Activated naive CD4-positive, alpha-beta T cell treated with anti-CD3 and anti-CD28 coated beads, Interleukin-2, amount 10 ng/mL, durations not matched to agents 7 days and 5 days (primary cell): ENCODE measurements at regions not wholly inside any gene's neighbourhood (a gene's known extent, or its start where the extent isn't known, plus 50 kb on each side); places are given as distances from the start of the nearest gene placed in this dataset.

Source experiments
- CTCF ChIA-PET: fragments of 350-600 bp; sonication (Branson Sonifier 250); formaldehyde crosslinking; loops from one replicate; lab custom pipeline; 2021; ENCODE audit warnings: antibody characterized with exemption; lab: Charles Lee
- DNase-seq: peaks from one replicate; pipeline ENCODE4 v3.0.0-alpha.2; 2020
- H3K27ac Mint-ChIP-seq: one replicate; pipeline ENCODE4 v1.8.0; 2021; ENCODE audit warnings: mild to moderate bottlenecking, moderate library complexity, mixed read lengths
- H3K27me3 Mint-ChIP-seq: one replicate; pipeline ENCODE4 v1.8.0; 2021; ENCODE audit warnings: mild to moderate bottlenecking, mixed read lengths
- H3K36me3 Mint-ChIP-seq: one replicate; pipeline ENCODE4 v1.8.0; 2021; ENCODE audit warnings: mixed read lengths
- H3K4me1 Mint-ChIP-seq: one replicate; pipeline ENCODE4 v1.8.0; 2021; ENCODE audit warnings: mixed read lengths
- H3K4me3 Mint-ChIP-seq: one replicate; pipeline ENCODE4 v1.8.0; 2021; ENCODE audit warnings: mild to moderate bottlenecking, moderate library complexity, mixed read lengths
- H3K9me3 Mint-ChIP-seq: one replicate; pipeline ENCODE4 v1.8.0; 2021; ENCODE audit warnings: mixed read lengths

- Mint-ChIP-seq H3K27me3 (no peaks in the 10 kb centered on the region), H3K27ac (no peak overlapping the region), H3K9me3 (peaks cover 2% of the 10 kb centered on the region), H3K4me1 (no peaks in the 10 kb centered on the region), H3K36me3 (no peaks in the 10 kb centered on the region), H3K4me3 (no peak overlapping the region)
- CTCF ChIA-PET = no interaction called here
- DNase-seq = no peak
Observed at GRCh38 chr13:84332346-84332745, 450.1 kb upstream of the SLITRK1 start.

GRCh38 chr13:84315527-84315926, 433.3 kb upstream of the SLITRK1 start:
- H3K27ac Mint-ChIP-seq = no peak overlapping the region
- DNase-seq = no peak
- H3K36me3 Mint-ChIP-seq = no peaks in the 10 kb centered on the region
- no peak overlapping the region for H3K4me3 Mint-ChIP-seq
- H3K9me3 Mint-ChIP-seq = peaks cover 3% of the 10 kb centered on the region
- no peaks in the 10 kb centered on the region for H3K27me3 Mint-ChIP-seq
- CTCF ChIA-PET = no interaction called here
- no peaks in the 10 kb centered on the region for H3K4me1 Mint-ChIP-seq

- no peaks in the 10 kb centered on the region for H3K27me3 Mint-ChIP-seq
- H3K4me3 Mint-ChIP-seq = no peak overlapping the region
- no peak overlapping the region for H3K27ac Mint-ChIP-seq
- peaks cover 2% of the 10 kb centered on the region for H3K9me3 Mint-ChIP-seq
- H3K4me1 Mint-ChIP-seq = no peaks in the 10 kb centered on the region
- CTCF ChIA-PET = no interaction called here
- no peaks in the 10 kb centered on the region for H3K36me3 Mint-ChIP-seq
- DNase-seq = no peak
Observed at GRCh38 chr13:84303035-84303434, 420.8 kb upstream of the SLITRK1 start.

GRCh38 chr13:84297251-84297650, 415.0 kb upstream of the SLITRK1 start:
- H3K9me3 Mint-ChIP-seq = peaks cover 2% of the 10 kb centered on the region
- no peak overlapping the region for H3K4me3 Mint-ChIP-seq
- no peaks in the 10 kb centered on the region for H3K27me3 Mint-ChIP-seq
- H3K36me3 Mint-ChIP-seq = no peaks in the 10 kb centered on the region
- no peak overlapping the region for H3K27ac Mint-ChIP-seq
- no peak for DNase-seq
- H3K4me1 Mint-ChIP-seq = no peaks in the 10 kb centered on the region
- CTCF ChIA-PET = no interaction called here

- Mint-ChIP-seq H3K36me3 (no peaks in the 10 kb centered on the region), H3K4me1 (no peaks in the 10 kb centered on the region), H3K4me3 (no peak overlapping the region), H3K27me3 (no peaks in the 10 kb centered on the region), H3K9me3 (peaks cover 2% of the 10 kb centered on the region), H3K27ac (no peak overlapping the region)
- no peak for DNase-seq
- CTCF ChIA-PET = interaction anchor here (0.6 kb wide), 1 partner anchor 11 kb away, joined by 3 read pairs; no protein-coding TSS in a partner anchor
Observed at GRCh38 chr13:84296401-84296800, 414.1 kb upstream of the SLITRK1 start.

- CTCF ChIA-PET = no interaction called here
- DNase-seq = no peak
- Mint-ChIP-seq H3K9me3 (no peaks in the 10 kb centered on the region), H3K4me3 (no peak overlapping the region), H3K27me3 (no peaks in the 10 kb centered on the region), H3K4me1 (no peaks in the 10 kb centered on the region), H3K36me3 (no peaks in the 10 kb centered on the region), H3K27ac (no peak overlapping the region)
Observed at GRCh38 chr13:84294576-84294975, 412.3 kb upstream of the SLITRK1 start.

- CTCF ChIA-PET = no interaction called here
- Mint-ChIP-seq H3K27ac (no peak overlapping the region), H3K36me3 (no peaks in the 10 kb centered on the region), H3K9me3 (no peaks in the 10 kb centered on the region), H3K27me3 (no peaks in the 10 kb centered on the region), H3K4me3 (no peak overlapping the region), H3K4me1 (no peaks in the 10 kb centered on the region)
- DNase-seq = no peak
Observed at GRCh38 chr13:84290386-84290785, 408.1 kb upstream of the SLITRK1 start.

GRCh38 chr13:84279166-84279565, 396.9 kb upstream of the SLITRK1 start:
- DNase-seq = no peak
- Mint-ChIP-seq H3K9me3 (no peaks in the 10 kb centered on the region), H3K36me3 (no peaks in the 10 kb centered on the region)

GRCh38 chr13:84272877-84273562, 390.7 kb upstream of the SLITRK1 start:
- no peak for DNase-seq
- Mint-ChIP-seq H3K4me1 (no peaks in the 10 kb centered on the region), H3K4me3 (no peak overlapping the region), H3K27ac (no peak overlapping the region), H3K9me3 (no peaks in the 10 kb centered on the region), H3K27me3 (no peaks in the 10 kb centered on the region), H3K36me3 (no peaks in the 10 kb centered on the region)
- CTCF ChIA-PET = no interaction called here

More at GRCh38 chr13:84279166-84279565, 396.9 kb upstream of the SLITRK1 start:
- Mint-ChIP-seq H3K27me3 (no peaks in the 10 kb centered on the region), H3K4me1 (no peaks in the 10 kb centered on the region), H3K27ac (no peak overlapping the region), H3K4me3 (no peak overlapping the region)
- CTCF ChIA-PET = no interaction called here

- no peak overlapping the region for H3K27ac Mint-ChIP-seq
- no peaks in the 10 kb centered on the region for H3K27me3 Mint-ChIP-seq
- H3K9me3 Mint-ChIP-seq = peaks cover 1% of the 10 kb centered on the region
- H3K36me3 Mint-ChIP-seq = no peaks in the 10 kb centered on the region
- DNase-seq = no peak
- H3K4me3 Mint-ChIP-seq = no peak overlapping the region
- no peaks in the 10 kb centered on the region for H3K4me1 Mint-ChIP-seq
- CTCF ChIA-PET = no interaction called here
Observed at GRCh38 chr13:84265257-84265764, 383.0 kb upstream of the SLITRK1 start.

- H3K27ac Mint-ChIP-seq = no peak overlapping the region
- no peak for DNase-seq
- H3K4me3 Mint-ChIP-seq = no peak overlapping the region
- H3K27me3 Mint-ChIP-seq = no peaks in the 10 kb centered on the region
- peaks cover 1% of the 10 kb centered on the region for H3K9me3 Mint-ChIP-seq
- H3K36me3 Mint-ChIP-seq = no peaks in the 10 kb centered on the region
- no peaks in the 10 kb centered on the region for H3K4me1 Mint-ChIP-seq
- CTCF ChIA-PET = no interaction called here
Observed at GRCh38 chr13:84263354-84264069, 381.2 kb upstream of the SLITRK1 start.

- CTCF ChIA-PET = interaction anchor here (0.6 kb wide), 1 partner anchor 19 kb away, joined by 3 read pairs; no protein-coding TSS in a partner anchor
- peaks cover 4% of the 10 kb centered on the region for H3K9me3 Mint-ChIP-seq
Observed at GRCh38 chr13:84255226-84255797, 373.0 kb upstream of the SLITRK1 start.

GRCh38 chr13:84249463-84249862, 367.2 kb upstream of the SLITRK1 start:
- Mint-ChIP-seq H3K4me1 (no peaks in the 10 kb centered on the region), H3K36me3 (no peaks in the 10 kb centered on the region), H3K27me3 (no peaks in the 10 kb centered on the region), H3K9me3 (peaks cover 4% of the 10 kb centered on the region), H3K4me3 (no peak overlapping the region), H3K27ac (no peak overlapping the region)
- no peak for DNase-seq
- CTCF ChIA-PET = no interaction called here

More at GRCh38 chr13:84255226-84255797, 373.0 kb upstream of the SLITRK1 start:
- H3K27me3 Mint-ChIP-seq = no peaks in the 10 kb centered on the region
- H3K4me3 Mint-ChIP-seq = no peak overlapping the region
- DNase-seq = no peak
- no peaks in the 10 kb centered on the region for H3K36me3 Mint-ChIP-seq
- H3K27ac Mint-ChIP-seq = no peak overlapping the region
- H3K4me1 Mint-ChIP-seq = no peaks in the 10 kb centered on the region

GRCh38 chr13:84243340-84243739, 361.1 kb upstream of the SLITRK1 start:
- Mint-ChIP-seq H3K4me3 (no peak overlapping the region), H3K9me3 (no peaks in the 10 kb centered on the region), H3K36me3 (no peaks in the 10 kb centered on the region), H3K4me1 (no peaks in the 10 kb centered on the region), H3K27me3 (no peaks in the 10 kb centered on the region), H3K27ac (no peak overlapping the region)
- DNase-seq = no peak
- CTCF ChIA-PET = no interaction called here
